ENCODE measurements at regions not wholly inside any gene's neighbourhood (a gene's known extent, or its start where the extent isn't known, plus 50 kb on each side); places are given as distances from the start of the nearest gene placed in this dataset.

GRCh38 chr7:17732083-17732482, 208.2 kb downstream of the SNX13 start:
- TF ChIP-seq CTCF (conservative IDR thresholded peaks at IDR 0.05) (no peak), ZFX (IDR thresholded peaks at IDR 0.05) (no peak)
